ENCODE measurements at regions not wholly inside any gene's neighbourhood (a gene's known extent, or its start where the extent isn't known, plus 50 kb on each side); places are given as distances from the start of the nearest gene placed in this dataset.

DNA sequence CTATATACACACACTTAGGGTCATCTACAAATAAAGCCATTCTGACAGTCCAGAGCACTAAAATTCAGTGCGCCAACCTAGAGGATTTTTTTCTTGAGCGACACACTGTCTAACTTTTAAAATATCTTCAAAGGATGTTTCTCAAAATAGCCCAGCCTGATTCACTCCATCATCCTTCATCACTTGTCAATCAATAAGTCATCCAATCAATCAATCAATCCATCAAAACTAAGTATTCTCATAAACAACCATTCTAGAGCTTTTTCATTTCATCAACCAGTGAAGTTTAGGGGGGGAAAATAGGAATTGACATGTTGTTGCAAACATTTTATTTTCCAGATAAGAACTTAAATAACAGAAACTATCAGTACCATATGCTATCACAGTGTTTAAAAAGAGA, 183.2 kb downstream of the HDGFL1 start:
- TF ChIP-seq, protein P1, sequence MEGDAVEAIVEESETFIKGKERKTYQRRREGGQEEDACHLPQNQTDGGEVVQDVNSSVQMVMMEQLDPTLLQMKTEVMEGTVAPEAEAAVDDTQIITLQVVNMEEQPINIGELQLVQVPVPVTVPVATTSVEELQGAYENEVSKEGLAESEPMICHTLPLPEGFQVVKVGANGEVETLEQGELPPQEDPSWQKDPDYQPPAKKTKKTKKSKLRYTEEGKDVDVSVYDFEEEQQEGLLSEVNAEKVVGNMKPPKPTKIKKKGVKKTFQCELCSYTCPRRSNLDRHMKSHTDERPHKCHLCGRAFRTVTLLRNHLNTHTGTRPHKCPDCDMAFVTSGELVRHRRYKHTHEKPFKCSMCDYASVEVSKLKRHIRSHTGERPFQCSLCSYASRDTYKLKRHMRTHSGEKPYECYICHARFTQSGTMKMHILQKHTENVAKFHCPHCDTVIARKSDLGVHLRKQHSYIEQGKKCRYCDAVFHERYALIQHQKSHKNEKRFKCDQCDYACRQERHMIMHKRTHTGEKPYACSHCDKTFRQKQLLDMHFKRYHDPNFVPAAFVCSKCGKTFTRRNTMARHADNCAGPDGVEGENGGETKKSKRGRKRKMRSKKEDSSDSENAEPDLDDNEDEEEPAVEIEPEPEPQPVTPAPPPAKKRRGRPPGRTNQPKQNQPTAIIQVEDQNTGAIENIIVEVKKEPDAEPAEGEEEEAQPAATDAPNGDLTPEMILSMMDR (IDR thresholded peaks at IDR 0.05; ENCODE audit: unreplicated experiment): no peak
- H3K27ac Mint-ChIP-seq (ENCODE audit: unreplicated experiment): no peak overlapping the region
- H3K27me3 Mint-ChIP-seq (ENCODE audit: unreplicated experiment): no peaks in the 10 kb centered on the region
- H3K9me3 Mint-ChIP-seq (ENCODE audit: unreplicated experiment): no peaks in the 10 kb centered on the region
- no peak for DNase-seq (ENCODE audit: low spot score)
- no peaks in the 10 kb centered on the region for H3K36me3 Mint-ChIP-seq (ENCODE audit: low read depth, unreplicated experiment)
- no peak overlapping the region for H3K4me3 Mint-ChIP-seq (ENCODE audit: unreplicated experiment)
- no peaks in the 10 kb centered on the region for H3K4me1 Mint-ChIP-seq (ENCODE audit: unreplicated experiment)

DNA sequence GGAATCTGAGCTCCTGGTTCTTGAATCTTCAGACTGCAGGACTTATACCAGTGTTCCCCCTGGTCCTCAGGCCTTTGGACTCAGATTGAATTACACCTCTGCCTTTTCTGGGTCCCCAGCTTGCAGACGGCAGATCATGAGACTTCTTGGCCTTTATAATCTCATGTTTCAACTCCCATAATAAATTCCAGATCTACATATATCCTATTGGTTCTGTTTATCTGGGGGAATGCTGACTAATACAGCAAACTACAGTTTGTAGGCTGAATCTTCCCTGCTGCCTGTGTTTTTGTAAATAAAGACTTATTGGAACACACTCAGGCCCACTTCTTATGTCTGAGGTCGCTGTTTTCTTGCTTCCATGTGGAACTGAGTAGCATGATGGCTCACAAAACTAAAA, 184.7 kb downstream of the HDGFL1 start:
- Mint-ChIP-seq H3K27ac (ENCODE audit: unreplicated experiment) (no peak overlapping the region), H3K4me3 (ENCODE audit: unreplicated experiment) (no peak overlapping the region), H3K4me1 (ENCODE audit: unreplicated experiment) (no peaks in the 10 kb centered on the region), H3K27me3 (ENCODE audit: unreplicated experiment) (no peaks in the 10 kb centered on the region), H3K9me3 (ENCODE audit: unreplicated experiment) (no peaks in the 10 kb centered on the region), H3K36me3 (ENCODE audit: low read depth, unreplicated experiment) (no peaks in the 10 kb centered on the region)
- TF ChIP-seq, protein P1 (IDR thresholded peaks at IDR 0.05; ENCODE audit: unreplicated experiment): no peak
- no peak for DNase-seq (ENCODE audit: low spot score)

DNA sequence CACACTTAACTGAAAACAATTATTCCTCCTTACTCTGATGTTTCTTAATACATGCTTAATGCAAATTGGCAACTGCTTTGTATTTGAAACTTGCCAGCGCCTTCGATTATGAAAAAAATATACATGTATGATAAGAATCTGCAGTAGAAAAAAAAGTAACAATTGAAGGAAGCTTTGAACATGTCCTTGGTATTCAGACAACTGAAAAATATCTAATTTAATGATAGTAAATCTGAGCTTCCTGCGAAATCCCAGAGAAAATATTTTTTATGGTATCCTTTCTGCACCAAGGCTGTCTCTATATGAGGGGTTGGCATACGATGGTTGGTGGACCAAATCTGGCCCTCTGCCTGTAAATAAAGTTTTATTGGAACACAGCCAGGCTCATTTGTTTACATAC, 186.2 kb downstream of the HDGFL1 start:
- H3K36me3 Mint-ChIP-seq (ENCODE audit: low read depth, unreplicated experiment): no peaks in the 10 kb centered on the region
- no peaks in the 10 kb centered on the region for H3K9me3 Mint-ChIP-seq (ENCODE audit: unreplicated experiment)
- no peak overlapping the region for H3K4me3 Mint-ChIP-seq (ENCODE audit: unreplicated experiment)
- H3K27me3 Mint-ChIP-seq (ENCODE audit: unreplicated experiment): no peaks in the 10 kb centered on the region
- TF ChIP-seq, protein P1 (IDR thresholded peaks at IDR 0.05; ENCODE audit: unreplicated experiment): no peak
- no peaks in the 10 kb centered on the region for H3K4me1 Mint-ChIP-seq (ENCODE audit: unreplicated experiment)
- no peak overlapping the region for H3K27ac Mint-ChIP-seq (ENCODE audit: unreplicated experiment)
- no peak for DNase-seq (ENCODE audit: low spot score)

DNA sequence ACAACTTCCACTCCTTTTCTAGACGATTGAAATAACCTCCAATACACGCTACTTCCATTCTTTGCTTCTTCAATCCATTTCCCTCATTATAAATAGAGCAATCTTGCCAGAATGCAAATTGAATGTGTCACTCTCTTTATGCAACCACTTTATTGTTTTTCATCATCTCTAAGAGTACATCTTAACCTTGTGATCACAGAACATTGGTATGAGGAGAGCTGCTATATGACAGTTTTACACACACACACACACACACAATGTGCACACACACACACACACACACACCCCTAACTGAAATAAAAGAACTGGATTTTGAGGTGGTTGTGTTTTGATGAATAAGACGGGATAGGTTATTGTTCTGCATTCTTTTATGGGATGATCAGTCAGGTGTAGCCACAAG, 187.0 kb downstream of the HDGFL1 start:
- DNase-seq (ENCODE audit: low spot score): no peak
- TF ChIP-seq, protein P1 (IDR thresholded peaks at IDR 0.05; ENCODE audit: unreplicated experiment): no peak
- H3K36me3 Mint-ChIP-seq (ENCODE audit: low read depth, unreplicated experiment): no peaks in the 10 kb centered on the region
- no peak overlapping the region for H3K4me3 Mint-ChIP-seq (ENCODE audit: unreplicated experiment)
- no peaks in the 10 kb centered on the region for H3K9me3 Mint-ChIP-seq (ENCODE audit: unreplicated experiment)
- no peaks in the 10 kb centered on the region for H3K27me3 Mint-ChIP-seq (ENCODE audit: unreplicated experiment)
- no peak overlapping the region for H3K27ac Mint-ChIP-seq (ENCODE audit: unreplicated experiment)
- H3K4me1 Mint-ChIP-seq (ENCODE audit: unreplicated experiment): no peaks in the 10 kb centered on the region

DNA sequence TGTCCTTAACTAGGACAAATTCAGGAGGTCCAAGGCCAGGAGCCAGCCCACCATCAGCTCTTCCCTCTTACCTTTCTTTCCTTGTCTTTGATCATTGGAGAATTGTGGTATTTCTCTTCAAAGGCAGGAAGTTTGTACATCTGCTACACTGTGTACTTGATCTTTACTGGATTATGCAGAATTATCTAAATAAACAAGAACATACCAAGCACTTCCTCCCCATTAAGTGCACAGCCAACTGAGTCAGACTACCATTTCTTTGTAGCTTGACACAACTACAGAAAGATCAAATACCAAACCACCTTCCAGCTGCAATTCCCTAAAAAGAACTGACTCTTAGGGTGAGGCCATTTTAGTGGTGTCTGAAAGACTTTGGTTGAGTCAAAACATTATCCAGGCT, 195.1 kb downstream of the HDGFL1 start:
- no peak overlapping the region for H3K27ac Mint-ChIP-seq (ENCODE audit: unreplicated experiment)
- DNase-seq (ENCODE audit: low spot score): no peak
- H3K4me3 Mint-ChIP-seq (ENCODE audit: unreplicated experiment): no peak overlapping the region
- no peaks in the 10 kb centered on the region for H3K36me3 Mint-ChIP-seq (ENCODE audit: low read depth, unreplicated experiment)
- H3K9me3 Mint-ChIP-seq (ENCODE audit: unreplicated experiment): no peaks in the 10 kb centered on the region
- H3K27me3 Mint-ChIP-seq (ENCODE audit: unreplicated experiment): no peaks in the 10 kb centered on the region
- peaks cover 5% of the 10 kb centered on the region for H3K4me1 Mint-ChIP-seq (ENCODE audit: unreplicated experiment)
- TF ChIP-seq, protein P1 (IDR thresholded peaks at IDR 0.05; ENCODE audit: unreplicated experiment): no peak
